ENCODE measurements at regions not wholly inside any gene's neighbourhood (a gene's known extent, or its start where the extent isn't known, plus 50 kb on each side); places are given as distances from the start of the nearest gene placed in this dataset.
"Not testable (repeated sequence)": the region's sequence is repeated elsewhere in the genome, so short reads cannot be mapped to it uniquely, and the experiment has no call there.

DNA sequence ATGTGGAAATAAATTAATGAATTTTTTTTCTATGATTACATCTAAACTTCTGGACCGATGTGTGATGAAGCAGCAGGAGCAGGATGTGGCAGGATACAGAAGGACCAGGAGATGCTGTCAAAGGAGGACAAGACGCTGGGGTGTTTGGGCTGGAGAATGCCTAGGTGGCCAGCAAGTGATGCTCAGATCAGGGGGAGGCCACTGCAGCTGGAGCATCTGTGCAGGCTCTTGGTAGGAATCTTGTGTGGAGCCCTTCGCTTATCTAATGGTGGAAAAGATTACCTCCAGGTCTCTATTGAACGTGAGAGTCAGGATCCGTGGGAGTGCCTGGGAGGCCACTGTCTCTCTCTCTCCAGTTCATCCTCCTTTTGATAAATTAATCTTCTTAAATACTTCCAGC lies 79.8 kb downstream of the MRPL36 start:
- WGBS, 3 donors = 73 to 78% (median 76%) methylated on average over 5 of the region's 5 CpGs
- no peak overlapping the region for H3K27ac ChIP-seq (ENCODE audit: low read depth, low read length)

DNA sequence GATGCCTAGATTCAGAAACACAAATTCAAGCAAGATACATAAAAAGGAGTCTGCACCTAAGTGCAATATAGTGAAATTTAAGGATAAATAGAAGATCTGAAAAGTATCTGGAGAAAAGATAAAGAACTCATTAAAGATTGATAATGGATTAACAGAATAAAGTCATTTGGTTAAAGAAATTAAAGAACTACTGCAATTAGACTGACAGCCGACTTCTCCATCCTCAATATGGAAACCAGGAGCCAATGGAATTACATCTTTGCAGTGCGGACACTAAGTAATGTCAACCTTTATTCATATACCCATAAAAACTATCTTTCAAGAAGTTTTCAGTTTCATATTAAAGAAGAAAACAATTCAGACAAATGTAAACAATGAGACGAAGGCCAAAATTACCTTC lies 81.0 kb downstream of the MRPL36 start:
- 59 to 68% (median 64%) methylated on average over 3 of the region's 3 CpGs for WGBS, 3 donors

DNA sequence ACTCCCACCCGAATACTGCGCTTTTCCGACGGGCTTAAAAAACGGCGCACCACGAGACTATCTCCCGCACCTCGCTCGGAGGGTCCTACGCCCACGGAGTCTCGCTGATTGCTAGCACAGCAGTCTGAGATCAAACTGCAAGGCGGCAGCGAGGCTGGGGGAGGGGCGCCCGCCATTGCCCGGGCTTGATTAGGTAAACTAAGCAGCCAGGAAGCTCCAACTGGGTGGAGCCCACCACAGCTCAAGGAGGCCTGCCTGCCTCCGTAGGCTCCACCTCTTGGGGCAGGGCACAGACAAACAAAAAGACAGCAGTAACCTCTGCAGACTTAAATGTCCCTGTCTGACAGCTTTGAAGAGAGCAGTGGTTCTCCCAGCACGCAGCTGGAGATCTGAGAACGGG lies 89.5 kb downstream of the MRPL36 start:
- WGBS, 3 donors = 10 to 21% (median 20%) methylated on average over 1 to 19 of the region's 21 CpGs
- not testable (repeated sequence) for H3K27ac ChIP-seq (ENCODE audit: low read depth, low read length)

More for the DNA sequence above, 81.0 kb downstream of the MRPL36 start:
- H3K27ac ChIP-seq (ENCODE audit: low read depth, low read length) = no peak overlapping the region

DNA sequence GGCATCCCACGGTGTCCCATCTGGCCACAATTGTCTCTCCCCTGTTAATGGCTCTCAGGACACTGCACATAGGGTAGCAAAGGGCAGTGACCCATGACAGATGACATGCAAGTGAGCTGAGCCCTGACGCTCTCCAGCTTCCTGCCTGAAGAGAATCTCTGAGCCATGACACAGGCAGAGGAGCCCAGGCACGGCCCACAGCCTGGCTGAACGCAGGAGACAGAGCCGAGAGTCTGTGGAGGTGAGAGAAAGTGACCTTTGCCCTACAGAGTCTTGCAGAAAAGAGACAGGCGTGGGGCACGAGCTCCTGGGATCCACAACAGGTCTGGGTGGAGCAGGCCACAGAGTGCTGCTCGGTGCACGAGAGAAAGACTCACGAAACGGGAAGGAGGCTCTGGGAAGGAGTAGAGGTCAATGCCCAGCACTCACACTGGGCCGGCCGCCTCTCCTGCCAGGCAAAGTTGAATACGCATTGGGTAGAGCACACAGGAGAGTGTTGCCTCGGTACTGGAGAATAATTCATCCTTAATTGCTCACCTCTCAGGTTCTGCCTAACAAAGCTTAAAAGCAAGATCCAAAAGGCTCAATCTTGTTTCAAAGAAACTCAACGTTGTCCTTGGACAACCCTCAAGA lies 90.3 kb downstream of the MRPL36 start:
- no peak overlapping the region for H3K27ac ChIP-seq (ENCODE audit: low read depth, low read length)
- 44 to 63% (median 45%) methylated on average over 16 of the region's 16 CpGs for WGBS, 3 donors

DNA sequence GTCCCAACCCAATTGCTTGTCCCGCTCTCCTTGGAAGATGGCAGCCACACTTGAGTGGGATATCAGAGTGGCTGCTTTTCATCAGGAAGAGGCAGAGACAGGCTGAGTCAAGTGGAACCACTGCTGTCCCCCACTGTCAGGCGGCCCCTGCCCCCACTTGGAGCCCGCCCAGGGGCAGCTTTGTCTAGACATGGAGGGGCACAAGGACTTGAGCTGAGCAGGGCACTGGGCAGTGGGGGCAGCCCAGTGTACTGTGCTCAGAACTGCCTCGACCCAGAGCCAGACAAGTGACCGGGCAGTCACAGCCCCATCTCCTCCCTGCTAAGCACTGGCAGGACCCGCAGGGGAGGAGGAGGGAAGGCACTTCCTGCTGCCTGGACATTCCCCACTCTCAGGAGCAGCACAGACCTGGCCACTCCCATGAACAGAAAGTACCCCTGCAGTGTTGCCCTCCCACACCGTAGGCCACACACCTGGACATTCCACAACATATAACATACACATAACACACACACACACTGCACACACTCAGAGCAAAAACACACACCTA lies 91.0 kb downstream of the MRPL36 start:
- H3K27ac ChIP-seq (ENCODE audit: low read depth, low read length) = no peak overlapping the region
- 48 to 88% (median 62%) methylated on average over 4 to 7 of the region's 7 CpGs for WGBS, 3 donors

DNA sequence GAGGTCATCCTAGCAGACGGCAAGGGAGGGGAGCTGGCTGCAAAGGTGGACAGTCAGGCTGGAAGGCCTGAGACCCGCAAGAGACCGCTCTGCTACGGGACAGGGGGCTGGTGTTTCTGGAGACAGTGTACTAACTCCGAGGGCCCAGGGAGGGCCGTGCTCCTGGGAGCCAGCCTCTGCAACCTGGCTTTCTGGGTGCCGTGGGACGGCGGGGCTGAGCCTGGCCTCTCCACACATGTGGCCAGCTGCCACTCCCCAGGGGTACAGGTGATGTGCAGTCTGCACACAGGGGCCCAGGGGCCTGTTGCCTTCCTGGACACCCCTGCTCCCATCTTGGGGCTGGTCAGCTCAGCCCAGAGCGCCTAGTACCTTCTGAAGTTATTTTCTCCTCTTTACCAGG lies 92.2 kb downstream of the MRPL36 start:
- 84 to 90% (median 89%) methylated on average over 10 of the region's 10 CpGs for WGBS, 3 donors
- H3K27ac ChIP-seq (ENCODE audit: low read depth, low read length) = no peak overlapping the region

DNA sequence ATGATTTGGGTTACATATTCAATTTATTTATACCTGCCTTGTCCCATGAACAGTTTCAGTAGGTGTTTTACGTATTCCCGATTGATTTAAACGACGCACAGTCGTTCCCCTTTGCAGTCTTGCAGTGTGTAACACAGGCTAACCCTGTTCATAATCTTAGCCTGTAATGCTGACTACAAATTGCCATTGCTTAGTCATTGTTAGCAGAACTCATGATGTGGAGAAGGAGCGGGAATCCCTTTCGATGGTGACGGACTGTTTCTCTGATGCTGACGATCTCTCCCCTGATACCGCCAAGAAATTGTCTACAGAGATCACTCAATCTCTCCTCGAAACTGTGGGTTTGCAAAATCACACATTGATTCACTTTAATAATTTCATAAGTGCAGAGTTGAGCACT lies 93.2 kb downstream of the MRPL36 start:
- H3K27ac ChIP-seq (ENCODE audit: low read depth, low read length) = no peak overlapping the region
- WGBS, 3 donors = 82 to 89% (median 88%) methylated on average over 11 of the region's 11 CpGs

DNA sequence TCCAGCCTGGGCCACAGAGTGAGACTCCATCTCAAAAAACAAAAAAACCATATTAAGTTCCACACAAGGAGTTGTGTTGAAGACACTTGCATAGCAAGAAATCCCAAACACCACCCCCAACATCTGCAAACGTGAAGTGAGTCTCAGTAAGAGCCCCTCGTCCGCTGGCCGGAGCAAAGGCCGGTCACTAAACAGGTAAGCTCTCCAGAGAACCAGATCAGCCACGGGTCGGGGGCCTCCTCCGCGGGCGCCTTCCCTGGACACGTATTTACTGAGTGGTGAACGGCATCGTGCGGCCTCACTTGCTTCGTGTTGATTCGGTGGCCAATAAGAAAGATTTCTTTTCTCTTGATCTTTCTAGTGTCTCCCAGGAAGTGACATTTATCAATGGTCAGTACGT lies 93.6 kb downstream of the MRPL36 start:
- no peak overlapping the region for H3K27ac ChIP-seq (ENCODE audit: low read depth, low read length)
- WGBS, 3 donors = 89 to 92% (median 90%) methylated on average over 17 of the region's 17 CpGs

DNA sequence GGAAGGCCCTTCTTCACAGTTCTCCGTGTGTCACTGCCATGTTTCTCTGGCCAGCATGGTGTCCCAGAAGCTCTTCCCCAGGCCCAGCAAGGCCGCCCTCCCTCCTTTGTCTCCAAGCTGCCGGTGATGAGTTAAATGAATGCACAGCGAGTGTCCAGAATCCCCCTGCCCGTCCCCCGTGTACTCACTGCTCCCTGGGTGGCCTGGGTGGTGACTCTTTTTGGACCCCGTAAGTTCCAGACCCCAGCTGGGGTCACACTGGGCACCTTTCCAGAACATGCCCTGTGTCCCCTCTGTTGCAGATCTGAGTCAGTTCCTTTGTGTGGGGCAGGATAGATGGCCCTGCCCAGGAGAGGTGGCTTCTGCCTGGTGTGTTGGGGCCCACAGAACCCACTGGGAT lies 95.0 kb downstream of the MRPL36 start:
- 69 to 80% (median 69%) methylated on average over 7 of the region's 7 CpGs for WGBS, 3 donors
- no peak overlapping the region for H3K27ac ChIP-seq (ENCODE audit: low read depth, low read length)

DNA sequence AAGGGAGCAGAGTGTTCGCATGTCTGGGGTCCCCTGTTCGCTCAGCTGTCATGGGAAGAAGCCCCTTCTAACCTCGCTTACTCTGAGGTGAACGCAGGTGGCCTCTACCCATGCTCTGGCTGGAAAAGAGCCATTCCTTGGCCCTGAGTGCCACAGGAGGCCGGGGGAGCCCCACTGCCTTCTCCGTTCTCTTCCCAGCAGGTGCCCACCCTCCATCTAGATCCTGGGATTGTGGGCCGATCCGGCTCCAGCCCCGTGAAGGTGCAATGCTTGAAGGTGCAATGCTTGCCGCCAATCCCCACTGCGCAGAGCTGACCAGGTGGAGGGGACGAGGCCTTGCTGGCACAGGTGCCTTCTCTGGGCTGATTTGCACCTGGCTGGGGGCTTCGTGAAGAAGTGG lies 95.4 kb downstream of the MRPL36 start:
- 87 to 94% (median 88%) methylated on average over 13 of the region's 13 CpGs for WGBS, 3 donors
- no peak overlapping the region for H3K27ac ChIP-seq (ENCODE audit: low read depth, low read length)

DNA sequence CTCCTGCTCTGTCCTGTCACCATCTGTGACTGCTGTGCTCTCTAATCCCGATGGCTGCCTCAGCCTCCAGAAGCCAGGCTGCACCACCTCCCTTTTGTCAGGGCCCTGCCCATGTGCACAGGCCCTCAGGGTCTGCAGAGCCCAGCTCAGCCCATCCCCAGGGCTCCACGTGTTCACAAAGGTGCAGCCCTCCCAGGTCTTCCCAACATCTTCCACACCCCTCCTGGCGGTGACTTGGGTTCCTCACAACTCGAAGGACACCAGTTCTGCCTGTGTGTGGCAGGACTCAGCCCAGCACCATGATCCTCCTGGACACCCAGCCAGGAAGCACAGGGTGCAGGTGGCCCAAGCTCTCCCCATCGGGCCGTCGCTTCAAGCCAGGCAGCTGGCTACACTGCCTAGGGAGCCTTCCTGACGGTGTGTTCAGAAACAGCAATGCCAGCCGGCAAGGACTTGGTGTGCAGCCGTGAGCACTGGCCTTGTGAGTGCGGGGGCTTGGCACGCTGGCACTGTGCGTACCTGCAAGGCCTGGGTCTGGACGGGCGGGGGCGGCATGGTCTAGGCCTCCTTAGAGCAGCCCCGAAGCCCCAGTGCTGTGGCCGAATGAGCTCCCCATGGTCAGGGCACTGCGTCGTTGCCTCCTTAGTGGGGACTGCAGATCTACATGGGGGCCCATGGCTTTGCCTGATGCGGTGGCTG lies 96.1 kb downstream of the MRPL36 start:
- WGBS, 3 donors = 85 to 90% (median 89%) methylated on average over 21 of the region's 21 CpGs
- no peak overlapping the region for H3K27ac ChIP-seq (ENCODE audit: low read depth, low read length)

DNA sequence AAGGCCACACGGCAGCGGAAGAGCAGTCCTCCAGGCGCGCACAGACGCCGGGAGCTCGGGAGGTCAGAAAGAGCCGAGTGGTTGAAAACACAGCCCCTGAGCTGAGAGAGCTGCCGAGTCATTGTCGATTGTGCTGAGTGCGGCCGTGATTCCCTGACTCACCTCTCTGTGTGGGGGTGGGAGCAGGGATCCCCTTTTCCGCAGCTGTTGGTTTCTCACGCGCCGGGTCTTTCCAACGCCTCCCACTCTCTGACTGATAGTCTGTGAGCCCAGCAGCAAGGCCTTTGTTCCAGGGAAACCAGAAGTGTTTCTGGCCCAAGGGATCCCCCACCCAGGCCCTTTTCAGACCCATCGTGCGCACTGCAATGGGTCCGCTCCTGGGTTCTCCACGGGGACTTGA lies 97.3 kb downstream of the MRPL36 start:
- no peak overlapping the region for H3K27ac ChIP-seq (ENCODE audit: low read depth, low read length)
- 23 to 77% (median 76%) methylated on average over 21 of the region's 21 CpGs for WGBS, 3 donors

DNA sequence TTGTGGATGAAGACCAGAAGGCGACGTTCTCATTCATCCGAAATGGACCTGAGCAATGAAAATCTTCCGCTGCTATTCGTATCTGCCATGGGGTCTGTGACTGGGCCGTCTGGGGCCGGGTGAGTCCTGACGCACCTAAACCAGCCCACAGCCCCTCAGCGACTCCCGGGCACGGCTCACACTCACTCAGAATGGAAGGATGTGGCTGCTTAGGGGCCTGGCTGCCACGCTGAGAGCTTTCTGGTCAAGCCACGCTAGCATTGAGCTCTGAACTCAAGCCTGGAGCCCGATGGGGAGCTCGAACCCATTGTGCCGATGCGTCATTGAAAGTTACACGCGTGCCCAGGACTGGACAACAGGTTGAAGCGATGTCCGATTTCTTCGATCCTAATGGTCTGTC lies 97.8 kb downstream of the MRPL36 start:
- no peak overlapping the region for H3K27ac ChIP-seq (ENCODE audit: low read depth, low read length)
- WGBS, 3 donors = 61 to 88% (median 86%) methylated on average over 22 of the region's 22 CpGs

DNA sequence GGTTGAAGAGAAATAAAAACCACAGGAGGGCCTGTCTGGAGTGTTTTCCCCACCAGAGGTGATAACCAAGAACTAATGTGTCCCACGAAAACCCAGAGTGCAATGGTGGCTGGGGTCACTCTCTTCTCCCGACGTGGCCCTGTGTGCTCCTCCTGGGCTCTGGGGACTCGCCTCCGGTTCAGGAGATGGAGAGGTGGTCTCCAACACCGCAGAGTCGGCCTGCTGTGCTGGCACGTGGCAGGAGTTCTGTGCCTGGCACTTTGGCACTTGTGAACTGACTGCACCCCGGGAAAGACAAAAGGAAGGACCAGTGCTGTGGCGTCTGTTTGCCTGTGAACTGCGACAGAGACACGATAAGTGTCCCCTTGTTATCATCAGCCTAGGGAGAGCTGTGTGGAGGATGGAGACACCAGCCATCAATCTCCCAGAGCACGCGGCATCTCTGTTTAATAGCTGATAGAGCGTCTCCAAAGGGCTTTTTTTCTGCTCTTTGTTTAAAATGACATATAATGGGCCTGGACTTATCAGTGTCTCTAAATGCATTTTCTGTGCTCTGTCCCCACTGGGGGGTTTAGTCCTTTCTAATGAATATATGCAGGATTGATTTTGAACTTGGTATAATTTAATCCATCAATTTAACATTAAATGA lies 98.3 kb downstream of the MRPL36 start:
- WGBS, 3 donors = 69 to 86% (median 72%) methylated on average over 15 of the region's 15 CpGs
- H3K27ac ChIP-seq (ENCODE audit: low read depth, low read length) = no peak overlapping the region

DNA sequence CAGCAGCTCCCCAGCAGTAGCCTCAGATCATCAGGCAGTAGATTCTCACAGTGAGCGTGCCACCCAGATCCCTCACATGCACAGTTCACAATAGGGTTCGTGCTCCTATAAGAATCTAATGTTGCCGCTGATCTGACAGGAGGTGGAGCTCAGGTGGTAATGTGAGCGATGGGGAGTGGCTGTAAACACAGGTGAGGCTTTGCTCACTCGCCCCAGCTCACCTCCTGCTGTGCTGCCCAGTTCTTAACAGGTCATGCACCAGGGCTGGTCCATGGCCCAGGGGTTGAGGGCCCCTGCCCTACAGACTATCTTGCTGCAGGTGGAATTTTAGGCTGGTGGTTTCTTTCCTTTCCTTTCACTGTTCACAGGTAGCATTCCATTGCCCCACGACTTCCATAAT lies 100.2 kb downstream of the MRPL36 start:
- WGBS, 3 donors = 82 to 86% (median 84%) methylated on average over 6 of the region's 6 CpGs
- no peak overlapping the region for H3K27ac ChIP-seq (ENCODE audit: low read depth, low read length)

DNA sequence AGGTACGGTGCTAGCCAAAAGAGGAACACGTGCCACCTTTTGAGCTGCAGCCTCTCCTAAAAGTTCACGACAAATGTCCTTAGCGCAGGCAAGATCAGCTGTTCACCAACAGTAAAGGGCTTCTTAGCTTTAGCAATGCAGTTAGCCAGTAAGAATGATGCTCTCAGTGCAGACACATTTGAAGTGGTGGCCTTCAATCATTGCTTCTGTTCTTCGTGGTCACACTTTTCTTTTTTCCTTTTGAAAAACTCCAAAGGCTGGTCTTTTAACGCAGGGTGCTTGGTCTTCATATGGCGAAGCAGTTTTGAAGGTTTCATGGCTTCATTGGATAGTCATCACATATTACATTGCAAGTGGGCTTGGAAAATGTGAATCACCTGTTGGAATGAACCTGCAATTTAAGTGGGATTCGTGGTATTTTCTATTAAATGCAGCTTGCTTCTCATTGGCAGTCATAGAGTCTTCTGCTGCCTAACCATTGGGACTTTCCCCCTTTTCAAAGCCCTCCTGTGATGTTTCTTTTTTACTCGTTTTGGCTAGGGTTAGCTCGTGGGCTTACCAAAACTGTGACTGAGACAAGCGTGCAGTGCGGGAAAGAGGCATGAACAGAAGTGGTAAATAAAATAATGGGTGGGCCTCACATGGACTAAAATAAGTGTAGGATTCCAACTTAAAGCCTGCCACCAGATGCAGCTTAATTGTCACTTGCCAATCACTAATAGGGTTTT lies 100.9 kb downstream of the MRPL36 start:
- no peak overlapping the region for H3K27ac ChIP-seq (ENCODE audit: low read depth, low read length)
- 81 to 84% (median 82%) methylated on average over 12 of the region's 12 CpGs for WGBS, 3 donors

DNA sequence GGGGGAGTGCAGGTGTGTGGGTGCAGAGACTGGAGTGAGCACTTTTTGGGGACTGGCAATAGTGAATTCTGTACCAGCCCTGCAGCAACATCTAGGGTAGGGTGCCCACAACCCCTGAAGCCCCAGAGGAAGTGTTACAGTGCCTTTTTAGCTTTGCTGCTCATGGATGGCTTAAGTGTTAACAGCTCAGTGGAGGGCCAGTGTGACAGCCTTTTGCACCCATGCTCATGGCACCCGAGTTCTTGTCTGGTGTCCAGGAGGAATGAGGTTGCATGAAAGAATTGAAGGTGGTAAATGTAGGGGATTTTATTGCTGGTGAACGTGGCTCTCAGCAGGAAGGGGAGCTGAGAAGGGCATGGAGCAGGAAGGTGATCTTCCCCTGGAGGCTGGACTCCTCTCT lies 107.3 kb downstream of the MRPL36 start:
- H3K27ac ChIP-seq (ENCODE audit: low read depth, low read length) = no peak overlapping the region
- WGBS, 3 donors = 48 to 58% (median 49%) methylated on average over 2 of the region's 2 CpGs

DNA sequence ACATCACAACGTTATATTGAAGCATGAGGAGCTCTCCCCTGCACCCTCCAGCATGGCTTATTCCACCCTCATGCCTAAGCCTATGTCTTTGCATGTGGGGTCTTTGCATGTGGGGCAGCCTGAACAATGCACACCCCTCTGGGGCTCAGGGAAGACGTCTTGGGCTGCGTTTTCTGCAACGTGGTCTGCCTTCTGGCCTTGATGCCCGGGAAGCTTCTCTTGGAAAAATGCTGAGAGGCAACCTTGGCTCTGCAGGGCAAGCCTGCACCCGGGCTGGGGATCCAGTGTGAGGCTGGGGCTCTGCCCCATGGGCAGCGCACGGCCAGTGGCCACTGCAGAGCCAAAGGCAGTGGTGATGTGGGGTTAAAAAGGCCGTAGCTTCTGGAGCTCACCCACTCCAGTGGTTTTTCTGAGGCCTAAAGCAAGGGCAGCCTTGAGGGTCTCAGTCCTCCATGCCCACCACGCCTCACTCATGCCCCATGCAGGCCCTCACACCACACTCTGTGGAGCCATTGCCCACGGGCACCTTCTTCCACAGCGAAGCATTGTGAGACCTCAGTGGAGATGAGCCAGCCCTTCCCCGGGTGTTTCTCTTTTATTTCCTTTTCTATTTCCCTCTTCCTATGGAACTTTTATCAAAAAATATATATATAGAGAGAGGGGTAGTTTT lies 112.2 kb downstream of the MRPL36 start:
- 80 to 82% (median 82%) methylated on average over 13 of the region's 13 CpGs for WGBS, 3 donors
- H3K27ac ChIP-seq (ENCODE audit: low read depth, low read length) = no peak overlapping the region
